ENCODE measurements at regions not wholly inside any gene's neighbourhood (a gene's known extent, or its start where the extent isn't known, plus 50 kb on each side); places are given as distances from the start of the nearest gene placed in this dataset.

DNA sequence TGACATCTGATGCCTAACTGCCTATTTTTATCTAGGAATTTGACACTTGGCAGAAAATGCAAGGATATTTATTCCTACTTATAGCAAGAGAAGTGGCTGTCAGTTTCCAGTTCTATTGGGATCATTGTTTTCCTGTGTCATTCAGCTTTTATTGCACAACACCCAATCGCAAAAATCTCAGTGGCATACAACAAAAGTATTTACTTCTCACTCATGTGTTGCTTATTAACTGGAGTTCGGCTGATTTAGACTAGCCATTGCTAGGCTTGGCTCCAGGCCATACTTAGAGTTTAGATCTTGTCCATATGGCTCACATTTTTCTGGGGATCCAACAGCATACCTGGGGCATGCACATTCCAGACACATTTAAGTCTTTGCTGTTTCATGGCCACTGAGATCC is 218.6 kb upstream of the SYT1 start:
- TF ChIP-seq, protein P1, sequence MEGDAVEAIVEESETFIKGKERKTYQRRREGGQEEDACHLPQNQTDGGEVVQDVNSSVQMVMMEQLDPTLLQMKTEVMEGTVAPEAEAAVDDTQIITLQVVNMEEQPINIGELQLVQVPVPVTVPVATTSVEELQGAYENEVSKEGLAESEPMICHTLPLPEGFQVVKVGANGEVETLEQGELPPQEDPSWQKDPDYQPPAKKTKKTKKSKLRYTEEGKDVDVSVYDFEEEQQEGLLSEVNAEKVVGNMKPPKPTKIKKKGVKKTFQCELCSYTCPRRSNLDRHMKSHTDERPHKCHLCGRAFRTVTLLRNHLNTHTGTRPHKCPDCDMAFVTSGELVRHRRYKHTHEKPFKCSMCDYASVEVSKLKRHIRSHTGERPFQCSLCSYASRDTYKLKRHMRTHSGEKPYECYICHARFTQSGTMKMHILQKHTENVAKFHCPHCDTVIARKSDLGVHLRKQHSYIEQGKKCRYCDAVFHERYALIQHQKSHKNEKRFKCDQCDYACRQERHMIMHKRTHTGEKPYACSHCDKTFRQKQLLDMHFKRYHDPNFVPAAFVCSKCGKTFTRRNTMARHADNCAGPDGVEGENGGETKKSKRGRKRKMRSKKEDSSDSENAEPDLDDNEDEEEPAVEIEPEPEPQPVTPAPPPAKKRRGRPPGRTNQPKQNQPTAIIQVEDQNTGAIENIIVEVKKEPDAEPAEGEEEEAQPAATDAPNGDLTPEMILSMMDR (IDR thresholded peaks at IDR 0.05; ENCODE audit: low read depth, low read length, missing control alignments), result no peak
- no peak for DNase-seq (ENCODE audit: low read depth)
- no peak overlapping the region for H3K4me3 ChIP-seq (ENCODE audit: low read depth, low read length)

DNA sequence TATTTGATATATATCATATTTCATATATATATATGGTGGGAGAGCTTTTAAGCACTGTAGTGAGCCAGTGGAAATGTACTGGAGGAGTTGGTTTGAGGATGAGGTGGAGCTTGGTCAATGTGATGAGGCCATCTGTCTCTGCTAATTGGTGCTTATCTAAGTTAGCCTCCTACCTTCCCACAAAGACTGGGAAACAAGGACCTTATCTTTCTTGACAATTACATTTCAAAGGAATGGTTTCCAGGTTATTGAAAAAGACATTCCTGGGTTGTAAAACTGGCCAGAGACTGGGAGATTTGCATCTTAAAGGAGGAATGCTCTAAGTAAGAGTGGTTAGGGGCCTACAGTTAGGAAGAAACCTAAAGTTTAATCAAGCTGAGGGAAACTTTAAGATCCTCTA is 212.8 kb upstream of the SYT1 start:
- no peak for DNase-seq (ENCODE audit: low read depth)
- no peak overlapping the region for H3K4me3 ChIP-seq (ENCODE audit: low read depth, low read length)
- TF ChIP-seq, protein P1 (IDR thresholded peaks at IDR 0.05; ENCODE audit: low read depth, low read length, missing control alignments), result no peak

DNA sequence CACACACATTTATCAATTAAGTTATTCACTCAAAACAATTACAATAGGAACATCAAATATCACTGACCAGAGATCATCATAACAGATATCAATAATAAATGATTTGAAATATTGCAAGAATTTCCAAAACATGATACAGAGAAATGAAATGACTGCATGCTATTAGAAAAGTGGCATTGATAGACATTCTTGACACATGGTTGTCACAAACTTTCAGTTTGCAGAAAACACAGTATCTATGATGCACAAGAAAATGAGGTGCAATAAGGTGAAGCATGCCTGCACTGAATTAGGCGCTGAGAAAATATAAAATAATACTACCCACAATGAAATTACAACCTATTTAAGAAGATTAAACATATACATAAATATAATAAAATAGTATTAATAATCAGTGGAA is 198.0 kb upstream of the SYT1 start:
- H3K4me3 ChIP-seq (ENCODE audit: low read depth, low read length), result no peak overlapping the region
- DNase-seq (ENCODE audit: low read depth), result no peak
- TF ChIP-seq, protein P1 (IDR thresholded peaks at IDR 0.05; ENCODE audit: low read depth, low read length, missing control alignments), result no peak

DNA sequence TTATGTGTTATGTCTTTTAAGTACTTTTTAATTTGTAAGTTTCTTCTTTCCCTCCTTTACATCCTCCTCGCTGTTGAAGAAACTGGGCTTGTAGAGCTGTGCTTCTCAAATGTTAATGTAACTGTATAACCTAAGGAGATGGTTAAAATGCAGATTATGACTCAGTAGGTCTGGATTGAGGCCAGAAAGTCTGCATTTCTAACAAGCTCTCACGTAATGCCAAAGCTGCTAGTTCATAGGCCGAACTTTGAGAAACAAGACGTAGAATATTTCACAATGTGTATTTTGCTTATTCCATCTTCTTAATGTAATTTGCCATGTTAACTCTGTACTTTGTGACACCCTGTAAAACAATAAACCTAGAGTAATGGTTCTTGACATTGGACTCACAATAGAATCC is 193.3 kb upstream of the SYT1 start:
- no peak for DNase-seq (ENCODE audit: low read depth)
- TF ChIP-seq, protein P1 (IDR thresholded peaks at IDR 0.05; ENCODE audit: low read depth, low read length, missing control alignments), result no peak
- H3K4me3 ChIP-seq (ENCODE audit: low read depth, low read length), result no peak overlapping the region

DNA sequence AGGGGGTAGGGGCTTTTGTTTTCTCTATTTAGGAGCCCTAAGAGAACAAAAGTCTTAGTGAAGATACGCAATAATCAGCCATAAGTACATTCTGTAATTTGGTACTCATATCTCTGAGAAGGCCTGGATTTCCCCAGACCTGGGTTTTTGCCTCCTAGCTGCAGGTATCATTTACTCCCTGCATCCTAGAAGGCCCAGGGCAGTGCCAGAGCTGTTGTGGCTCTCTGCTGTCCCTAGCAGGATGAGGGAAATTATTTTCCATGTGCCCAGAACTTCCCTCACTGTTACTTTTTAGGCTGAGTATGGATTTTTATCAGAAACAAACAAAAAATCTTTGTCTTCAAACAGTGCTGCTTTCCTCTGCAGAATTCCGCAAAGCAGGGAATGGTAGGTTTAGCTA is 192.5 kb upstream of the SYT1 start:
- TF ChIP-seq, protein P1 (IDR thresholded peaks at IDR 0.05; ENCODE audit: low read depth, low read length, missing control alignments), result no peak
- DNase-seq (ENCODE audit: low read depth), result no peak
- H3K4me3 ChIP-seq (ENCODE audit: low read depth, low read length), result no peak overlapping the region

DNA sequence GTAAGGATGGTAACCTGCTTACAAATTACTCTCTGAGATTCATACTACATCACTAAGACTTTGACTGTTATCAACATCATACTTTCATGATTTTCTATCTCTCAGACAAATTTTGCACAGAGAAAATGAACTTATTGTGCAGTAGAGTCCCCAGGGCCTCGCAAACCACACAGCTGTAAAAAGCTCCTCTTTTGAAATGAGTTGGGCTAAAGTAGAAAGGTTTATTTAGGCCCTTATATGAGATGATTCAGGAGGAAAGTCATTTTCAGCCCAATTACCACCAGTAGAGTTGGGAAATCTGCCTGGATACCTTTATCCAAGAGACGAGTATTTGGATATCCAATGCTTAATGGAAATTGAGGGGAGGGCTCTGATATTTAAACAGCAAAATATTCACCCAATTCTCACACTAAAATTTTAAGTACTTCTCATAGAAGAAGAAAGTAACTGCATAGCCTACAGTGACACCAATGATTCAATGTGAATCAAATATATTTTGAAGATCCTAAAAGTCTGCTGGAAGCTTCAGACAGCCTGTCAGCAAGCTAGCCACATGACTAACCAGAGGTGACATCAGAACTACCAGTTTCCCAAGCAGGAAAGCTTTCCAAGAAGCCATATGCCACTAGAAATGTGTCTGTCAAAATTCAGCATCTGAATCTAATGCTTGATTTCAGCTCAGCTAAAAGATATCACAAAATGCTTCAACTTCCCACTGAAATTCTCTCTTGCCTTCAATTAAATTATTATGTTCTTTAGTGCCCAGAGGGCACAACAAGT is 190.1 kb upstream of the SYT1 start:
- TF ChIP-seq, protein P1 (IDR thresholded peaks at IDR 0.05; ENCODE audit: low read depth, low read length, missing control alignments), result no peak
- H3K4me3 ChIP-seq (ENCODE audit: low read depth, low read length), result no peak overlapping the region
- DNase-seq (ENCODE audit: low read depth), result no peak

DNA sequence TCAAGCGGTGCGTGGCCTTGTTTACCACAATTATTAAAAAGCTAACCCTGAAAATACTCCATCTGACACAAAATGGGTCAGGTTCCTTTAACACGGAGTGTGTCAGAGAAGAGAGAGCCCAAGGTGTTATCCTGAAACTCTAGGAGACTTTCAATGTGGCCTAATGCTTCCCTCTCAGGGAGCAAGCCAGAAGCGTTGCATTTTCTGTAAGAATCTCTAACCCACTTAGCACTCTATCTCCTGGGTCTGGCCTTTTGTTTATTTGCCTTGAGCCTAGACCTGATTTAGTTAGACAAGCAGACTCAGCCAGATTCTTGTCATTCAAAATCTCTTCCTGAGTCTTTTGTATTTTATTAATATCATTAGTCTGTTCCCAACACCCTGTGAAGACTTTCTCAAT is 184.0 kb upstream of the SYT1 start:
- TF ChIP-seq, protein P1 (IDR thresholded peaks at IDR 0.05; ENCODE audit: low read depth, low read length, missing control alignments), result no peak
- no peak for DNase-seq (ENCODE audit: low read depth)
- H3K4me3 ChIP-seq (ENCODE audit: low read depth, low read length), result no peak overlapping the region
